ENCODE measurements at regions not wholly inside any gene's neighbourhood (a gene's known extent, or its start where the extent isn't known, plus 50 kb on each side); places are given as distances from the start of the nearest gene placed in this dataset. TPM values are rescaled to one million over a fixed set of nuclear protein-coding genes. Genes with fewer than 3 reads are reported as not detected.

- H3K36me3 ChIP-seq (ENCODE audit: insufficient read depth, low read length) = no peaks in the 10 kb centered on the region
- no peaks in the 10 kb centered on the region for H3K9me2 ChIP-seq (replicated peaks; ENCODE audit: insufficient read depth, low read length)
- H4K20me1 ChIP-seq (ENCODE audit: insufficient read depth, low read depth, low read length) = no peaks in the 10 kb centered on the region
- no peaks in the 10 kb centered on the region for H3K4me1 ChIP-seq (ENCODE audit: low read length)
- no peaks in the 10 kb centered on the region for H3K27me3 ChIP-seq (ENCODE audit: low read length)
- H3K4me3 ChIP-seq (ENCODE audit: low read length) = no peak overlapping the region
- peaks cover 7% of the 10 kb centered on the region for H3K9me3 ChIP-seq (ENCODE audit: low read length)
- H3K4me2 ChIP-seq (ENCODE audit: low read depth, low read length, poor library complexity, severe bottlenecking) = no peak overlapping the region
- no peaks in the 10 kb centered on the region for H3K79me2 ChIP-seq (ENCODE audit: low read length)
- no peak overlapping the region for H3K27ac ChIP-seq (ENCODE audit: low read length)
- H3K9ac ChIP-seq (ENCODE audit: low read length) = no peak overlapping the region
- DNase-seq = no peak
- H2AFZ ChIP-seq (ENCODE audit: low read length) = no peak overlapping the region
Observed at GRCh38 chr4:61143461-61143860, 56.7 kb upstream of the ADGRL3 start.

- Histone ChIP-seq H3K27me3 (ENCODE audit: low read length) (no peaks in the 10 kb centered on the region), H3K79me2 (ENCODE audit: low read length) (no peaks in the 10 kb centered on the region), H4K20me1 (ENCODE audit: insufficient read depth, low read depth, low read length) (no peaks in the 10 kb centered on the region), H3K4me2 (ENCODE audit: low read depth, low read length, poor library complexity, severe bottlenecking) (no peak overlapping the region), H3K4me1 (ENCODE audit: low read length) (no peaks in the 10 kb centered on the region), H3K9me2 (replicated peaks; ENCODE audit: insufficient read depth, low read length) (no peaks in the 10 kb centered on the region), H2AFZ (ENCODE audit: low read length) (no peak overlapping the region), H3K36me3 (ENCODE audit: insufficient read depth, low read length) (no peaks in the 10 kb centered on the region), H3K9ac (ENCODE audit: low read length) (no peak overlapping the region), H3K27ac (ENCODE audit: low read length) (no peak overlapping the region), H3K9me3 (ENCODE audit: low read length) (peaks cover 26% of the 10 kb centered on the region), H3K4me3 (ENCODE audit: low read length) (no peak overlapping the region)
- DNase-seq = no peak
Observed at GRCh38 chr4:61149278-61149677, 50.8 kb upstream of the ADGRL3 start.

Small RNA genes lying in the stretch of these regions (small RNA-seq; reads per million reads assigned to genes)
- gene MIR548AG1 = not detected
- not detected for gene RF00019
- not detected for gene RNU6-1325P

Measured in Karpas-422 (cell line).